HepG2 (cell line): ENCODE measurements at regions not wholly inside any gene's neighbourhood (a gene's known extent, or its start where the extent isn't known, plus 50 kb on each side); places are given as distances from the start of the nearest gene placed in this dataset.

Experiments used
- ATAC-seq: fragments of 200-7000 bp; cut with Tn5 transposase; 3 replicates; pipeline ENCODE4 v1.9.1; 2020; ENCODE audit warnings: mild to moderate bottlenecking, moderate library complexity
- BruUV-seq: library from RNA; stranded (reverse); fragments of 400-500 nt; replicated peaks from 2 replicates; lab custom pipeline; 2021; lab: Mats Ljungman, UMichigan
- CTCF ChIA-PET: fragments of 300-600 bp; formaldehyde crosslinking; extraction: SDS; loops from one replicate; lab custom pipeline; 2021; ENCODE audit warnings: low total read pairs, inconsistent platforms, low intra/inter-chr PET ratio; lab: Yijun Ruan, JAX
- POLR2A ChIA-PET: fragments of 350-600 bp; sonication (Branson Sonifier 250); formaldehyde crosslinking; loops from one replicate; lab custom pipeline; 2020; ENCODE audit warnings: antibody characterized with exemption, inconsistent platforms; lab: Yijun Ruan, JAX
- DNase-seq: peaks from one replicate; pipeline ENCODE4 v3.0.0-alpha.2; 2015; ENCODE audit warnings: low spot score
- FAIRE-seq: peaks from 3 replicates; lab custom pipeline; 2011; peaks lifted over from hg19 to GRCh38; lab: Jason Lieb, UNC
- H2AFZ ChIP-seq: one replicate; pipeline ENCODE4 v1.6.1; 2011; ENCODE audit warnings: low read length, inconsistent platforms
- H3K27ac ChIP-seq: fragments of 300-600 bp; 3 replicates; pipeline ENCODE4 v1.8.0; 2011; ENCODE audit warnings: mixed run types, mild to moderate bottlenecking, mixed read lengths, low read length, inconsistent platforms; ENCODE audit not compliant: insufficient read depth; ENCODE audit errors: extremely low read length
- H3K27me3 ChIP-seq, 2 experiments: fragments of 200-600 bp in 1 of 2; 2 replicates in 1 of 2; 3 replicates in 1 of 2; pipeline versions ENCODE4 v1.6.0 to v1.8.0; 2011; ENCODE audit warnings: low read length in 2 of 2, mild to moderate bottlenecking in 2 of 2, moderate library complexity in 2 of 2, inconsistent platforms in 1 of 2; ENCODE audit not compliant: insufficient read depth in 2 of 2, control insufficient read depth in 1 of 2
- H3K36me3 ChIP-seq, 2 experiments: fragments of 200-600 bp in 1 of 2; replicated peaks in 1 of 2; 2 replicates in 1 of 2; 3 replicates in 1 of 2; pipeline versions ENCODE4 v1.5.1 to v1.8.0; 2011; ENCODE audit warnings: low read length in 2 of 2, inconsistent platforms in 1 of 2; ENCODE audit not compliant: insufficient read depth in 2 of 2, control insufficient read depth in 1 of 2
- H3K4me1 ChIP-seq: 2 replicates; pipeline ENCODE4 v1.5.1; 2012; ENCODE audit warnings: low read length, inconsistent platforms; ENCODE audit not compliant: insufficient read depth
- H3K4me2 ChIP-seq: 2 replicates; pipeline ENCODE4 v1.6.0; 2011; ENCODE audit warnings: low read depth, low read length, inconsistent platforms
- H3K4me3 ChIP-seq, 3 experiments: fragments of 200-600 bp in 1 of 3; sonication (generic), shearing (Covaris generic) in 1 of 3; replicated peaks in 1 of 3; 2 replicates each; pipeline ENCODE4 v1.5.1; 2011 to 2016; ENCODE audit warnings: low read length in 3 of 3, inconsistent platforms in 2 of 3, low read depth in 2 of 3, mild to moderate bottlenecking in 2 of 3, control low read depth in 1 of 3, mixed read lengths in 1 of 3; ENCODE audit not compliant: insufficient read depth in 1 of 3
- H3K79me2 ChIP-seq: one replicate; pipeline ENCODE4 v1.6.1; 2011; ENCODE audit warnings: low read length, inconsistent platforms; ENCODE audit not compliant: insufficient read depth
- H3K9ac ChIP-seq: 2 replicates; pipeline ENCODE4 v1.6.0; 2011; ENCODE audit warnings: mild to moderate bottlenecking, low read depth, low read length, inconsistent platforms; ENCODE audit not compliant: insufficient read depth
- H3K9me3 ChIP-seq: 2 replicates; pipeline ENCODE4 v1.5.1; 2012; ENCODE audit warnings: mild to moderate bottlenecking, low read length
- H4K20me1 ChIP-seq: 2 replicates; pipeline ENCODE4 v1.6.0; 2011; ENCODE audit warnings: inconsistent platforms, mild to moderate bottlenecking, low read length, moderate library complexity; ENCODE audit not compliant: insufficient read depth
- ATF1 ChIP-seq: IDR thresholded peaks from 2 replicates; pipeline ENCODE4 v1.6.1; 2016; ENCODE audit warnings: mild to moderate bottlenecking, control low read depth
- FOXA1 ChIP-seq, 2 experiments: fragments of 450-650 bp in 1 of 2; sonication (generic) in 1 of 2; formaldehyde crosslinking in 1 of 2; IDR thresholded peaks; 2 replicates each; pipeline versions ENCODE4 v1.4.0 to v1.6.1; 2016 to 2020; ENCODE audit warnings: missing genetic modification reagents in 1 of 2
- POLR2AphosphoS5 ChIP-seq: IDR thresholded peaks from 2 replicates; pipeline ENCODE4 v1.6.1; 2012; ENCODE audit warnings: low read depth, low read length
- RAD51 ChIP-seq: fragments of 450-650 bp; IDR thresholded peaks from 2 replicates; pipeline ENCODE4 v1.6.1; 2016; ENCODE audit warnings: borderline replicate concordance
- RXRA ChIP-seq: sonication (generic); formaldehyde crosslinking; IDR thresholded peaks from 2 replicates; pipeline ENCODE4 v1.5.1; 2020; ENCODE audit warnings: missing genetic modification reagents
- TCF12 ChIP-seq, 2 experiments: fragments of 450-650 bp in 1 of 2; sonication (generic) in 1 of 2; formaldehyde crosslinking in 1 of 2; IDR thresholded peaks; 2 replicates each; pipeline versions ENCODE4 v1.6.1 to v1.8.0; 2017 to 2022; ENCODE audit warnings: antibody characterized with exemption in 1 of 2, mild to moderate bottlenecking in 1 of 2, missing genetic modification reagents in 1 of 2, moderate library complexity in 1 of 2
- XRCC5 ChIP-seq: fragments of 200-400 bp; formaldehyde crosslinking; optimal IDR thresholded peaks from 2 replicates; pipeline ENCODE3; 2017; ENCODE audit warnings: mild to moderate bottlenecking, low read length
- ZFP36 ChIP-seq: fragments of 150-350 bp; IDR thresholded peaks from 2 replicates; pipeline ENCODE4 v1.6.1; 2018; ENCODE audit warnings: borderline replicate concordance, low read length, low read depth; ENCODE audit not compliant: partially characterized antibody
- ZNF24 ChIP-seq: fragments of 450-650 bp; IDR thresholded peaks from 2 replicates; pipeline ENCODE4 v1.6.1; 2017; ENCODE audit warnings: antibody characterized with exemption, mild to moderate bottlenecking
- ZNF543 ChIP-seq: sonication (generic); formaldehyde crosslinking; IDR thresholded peaks from 2 replicates; pipeline ENCODE4 v1.4.0; 2020; ENCODE audit warnings: mild to moderate bottlenecking, missing genetic modification reagents
- ZNF766 ChIP-seq: sonication (generic); formaldehyde crosslinking; IDR thresholded peaks from 2 replicates; pipeline ENCODE4 v1.5.0; 2020; ENCODE audit warnings: missing genetic modification reagents, borderline replicate concordance
- ZSCAN20 ChIP-seq: sonication (generic); formaldehyde crosslinking; IDR thresholded peaks from 2 replicates; pipeline ENCODE4 v1.4.0; 2020; ENCODE audit warnings: missing genetic modification reagents, mild to moderate bottlenecking, borderline replicate concordance
- WGBS: methylation state at CpG from one replicate; pipeline ENCODE4 v1.1.6; 2017; ENCODE audit warnings: low lambda C conversion rate; 5-methylcytosine and 5-hydroxymethylcytosine counted together
- in situ Hi-C: cut with HindIII; loops from 2 replicates; pipeline ENCODE4 v1.10.0; 2017; ENCODE audit warnings: low pct_unique_long_range_greater_than_20kb; ENCODE audit not compliant: extremely low pct_ligation_motif_present
- intact Hi-C: fragments of 100-400 bp; cut with micrococcal nuclease; formaldehyde crosslinking; loops from one replicate; pipeline ENCODE4 v1.10.0; 2022; ENCODE audit not compliant: unreplicated experiment
- TF ChIP-seq, protein P1 (sequence below): sonication (generic); formaldehyde crosslinking; IDR thresholded peaks from 2 replicates; pipeline ENCODE4 v1.4.0; 2020; ENCODE audit warnings: missing genetic modification reagents

DNA sequence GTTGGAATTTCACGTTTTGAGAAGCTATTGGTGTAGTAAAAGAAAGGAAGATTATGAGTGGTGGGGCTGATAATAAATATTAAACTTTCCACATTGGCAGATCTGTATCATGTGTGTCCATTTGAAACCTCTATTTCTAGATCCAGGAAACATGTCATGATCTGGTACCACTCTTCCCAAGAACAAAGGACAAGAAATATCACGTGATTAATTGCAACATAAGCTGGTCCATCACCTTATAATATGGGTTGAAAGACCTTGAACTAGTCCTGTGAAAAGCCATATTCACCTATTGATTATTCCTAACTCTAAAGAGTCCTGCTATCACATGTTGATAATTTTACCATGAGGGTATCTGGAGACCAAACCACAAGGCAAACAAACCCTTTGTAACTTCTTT is 335.3 kb upstream of the SMIM21 start:
- POLR2A ChIA-PET, result no interaction called here

DNA sequence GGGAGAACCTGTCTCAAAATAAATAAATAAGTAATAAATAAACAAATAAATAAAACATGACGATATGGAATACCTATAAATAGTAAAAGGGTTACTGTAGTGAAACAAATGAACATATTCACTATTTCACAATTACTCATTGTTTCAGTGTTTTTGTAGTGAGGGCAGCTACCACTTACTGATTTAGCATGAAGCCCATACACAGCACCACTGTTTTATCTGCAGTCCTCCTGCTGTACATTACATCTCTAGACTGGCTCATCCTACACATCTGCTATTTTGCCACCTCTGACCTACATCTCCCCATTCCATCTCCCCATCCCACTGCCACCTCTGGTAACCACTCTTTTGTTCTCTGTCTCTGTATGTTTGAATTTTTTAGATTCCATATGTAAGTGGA is 332.7 kb upstream of the SMIM21 start:
- Histone ChIP-seq H3K79me2 (no peaks in the 10 kb centered on the region), H3K27me3 (no peaks in the 10 kb centered on the region), H3K4me1 (no peaks in the 10 kb centered on the region), H3K36me3 (no peaks in the 10 kb centered on the region)
- ATAC-seq, result no peak
- intact Hi-C loops, result no loop called here
- in situ Hi-C loops, result no loop called here
- TF ChIP-seq TCF12 (IDR thresholded peaks at IDR 0.05) (no peak), TCF12 (CRISPR knock-in tag; IDR thresholded peaks at IDR 0.05) (no peak), ATF1 (no peak), ZNF766 (CRISPR knock-in tag) (no peak), ZNF24 (no peak), ZNF543 (CRISPR knock-in tag) (no peak), POLR2AphosphoS5 (no peak), ZSCAN20 (CRISPR knock-in tag) (no peak), RXRA (no peak), FOXA1 (IDR thresholded peaks at IDR 0.05) (no peak), FOXA1 (CRISPR knock-in tag; IDR thresholded peaks at IDR 0.05) (no peak), XRCC5 (no peak)
- TF ChIP-seq, protein P1, sequence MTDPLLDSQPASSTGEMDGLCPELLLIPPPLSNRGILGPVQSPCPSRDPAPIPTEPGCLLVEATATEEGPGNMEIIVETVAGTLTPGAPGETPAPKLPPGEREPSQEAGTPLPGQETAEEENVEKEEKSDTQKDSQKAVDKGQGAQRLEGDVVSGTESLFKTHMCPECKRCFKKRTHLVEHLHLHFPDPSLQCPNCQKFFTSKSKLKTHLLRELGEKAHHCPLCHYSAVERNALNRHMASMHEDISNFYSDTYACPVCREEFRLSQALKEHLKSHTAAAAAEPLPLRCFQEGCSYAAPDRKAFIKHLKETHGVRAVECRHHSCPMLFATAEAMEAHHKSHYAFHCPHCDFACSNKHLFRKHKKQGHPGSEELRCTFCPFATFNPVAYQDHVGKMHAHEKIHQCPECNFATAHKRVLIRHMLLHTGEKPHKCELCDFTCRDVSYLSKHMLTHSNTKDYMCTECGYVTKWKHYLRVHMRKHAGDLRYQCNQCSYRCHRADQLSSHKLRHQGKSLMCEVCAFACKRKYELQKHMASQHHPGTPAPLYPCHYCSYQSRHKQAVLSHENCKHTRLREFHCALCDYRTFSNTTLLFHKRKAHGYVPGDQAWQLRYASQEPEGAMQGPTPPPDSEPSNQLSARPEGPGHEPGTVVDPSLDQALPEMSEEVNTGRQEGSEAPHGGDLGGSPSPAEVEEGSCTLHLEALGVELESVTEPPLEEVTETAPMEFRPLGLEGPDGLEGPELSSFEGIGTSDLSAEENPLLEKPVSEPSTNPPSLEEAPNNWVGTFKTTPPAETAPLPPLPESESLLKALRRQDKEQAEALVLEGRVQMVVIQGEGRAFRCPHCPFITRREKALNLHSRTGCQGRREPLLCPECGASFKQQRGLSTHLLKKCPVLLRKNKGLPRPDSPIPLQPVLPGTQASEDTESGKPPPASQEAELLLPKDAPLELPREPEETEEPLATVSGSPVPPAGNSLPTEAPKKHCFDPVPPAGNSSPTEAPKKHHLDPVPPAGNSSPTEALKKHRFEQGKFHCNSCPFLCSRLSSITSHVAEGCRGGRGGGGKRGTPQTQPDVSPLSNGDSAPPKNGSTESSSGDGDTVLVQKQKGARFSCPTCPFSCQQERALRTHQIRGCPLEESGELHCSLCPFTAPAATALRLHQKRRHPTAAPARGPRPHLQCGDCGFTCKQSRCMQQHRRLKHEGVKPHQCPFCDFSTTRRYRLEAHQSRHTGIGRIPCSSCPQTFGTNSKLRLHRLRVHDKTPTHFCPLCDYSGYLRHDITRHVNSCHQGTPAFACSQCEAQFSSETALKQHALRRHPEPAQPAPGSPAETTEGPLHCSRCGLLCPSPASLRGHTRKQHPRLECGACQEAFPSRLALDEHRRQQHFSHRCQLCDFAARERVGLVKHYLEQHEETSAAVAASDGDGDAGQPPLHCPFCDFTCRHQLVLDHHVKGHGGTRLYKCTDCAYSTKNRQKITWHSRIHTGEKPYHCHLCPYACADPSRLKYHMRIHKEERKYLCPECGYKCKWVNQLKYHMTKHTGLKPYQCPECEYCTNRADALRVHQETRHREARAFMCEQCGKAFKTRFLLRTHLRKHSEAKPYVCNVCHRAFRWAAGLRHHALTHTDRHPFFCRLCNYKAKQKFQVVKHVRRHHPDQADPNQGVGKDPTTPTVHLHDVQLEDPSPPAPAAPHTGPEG (CRISPR knock-in tag), result no peak
- TF ChIP-seq, all 625 proteins: peak for 0
- H3K9me3 ChIP-seq, result no peaks in the 10 kb centered on the region
- H4K20me1 ChIP-seq, result no peaks in the 10 kb centered on the region
- H3K9ac ChIP-seq, result no peak overlapping the region
- no peak for DNase-seq
- ChIA-PET CTCF (no interaction called here), POLR2A (no interaction called here)
- 0% methylated on average over 1 of the region's 1 CpG for WGBS
- no peak overlapping the region for H3K27ac ChIP-seq
- H3K4me2 ChIP-seq, result no peak overlapping the region
- no peak overlapping the region for H3K4me3 ChIP-seq
- no peak overlapping the region for H2AFZ ChIP-seq
- no TSS peak for BruUV-seq
- FAIRE-seq, result no peak

More for the DNA sequence above, 335.3 kb upstream of the SMIM21 start:
- Histone ChIP-seq H2AFZ (no peak overlapping the region), H3K9me3 (no peaks in the 10 kb centered on the region), H4K20me1 (no peaks in the 10 kb centered on the region), H3K27me3 (no peaks in the 10 kb centered on the region)
- no peak for DNase-seq
- TF ChIP-seq ZFP36 (no peak), RAD51 (peak; percentile 70)
- TF ChIP-seq, all 625 proteins: peak for 1
- ATAC-seq (no peak), FAIRE-seq (no peak)
- no peaks in the 10 kb centered on the region for H3K4me1 ChIP-seq
- WGBS, result 1% methylated on average over 2 of the region's 2 CpGs
- H3K4me2 ChIP-seq, result no peak overlapping the region
- no peak overlapping the region for H3K4me3 ChIP-seq
- H3K9ac ChIP-seq, result no peak overlapping the region
- CTCF ChIA-PET, result no interaction called here
- intact Hi-C loops (no loop called here), in situ Hi-C loops (no loop called here)
- H3K79me2 ChIP-seq, result no peaks in the 10 kb centered on the region
- no TSS peak for BruUV-seq
- no peak overlapping the region for H3K27ac ChIP-seq
- no peaks in the 10 kb centered on the region for H3K36me3 ChIP-seq
